ENCODE measurements at regions not wholly inside any gene's neighbourhood (a gene's known extent, or its start where the extent isn't known, plus 50 kb on each side); places are given as distances from the start of the nearest gene placed in this dataset.

- no peak for TF ChIP-seq CTCF (IDR thresholded peaks at IDR 0.05; ENCODE audit: unreplicated experiment)
- H3K9me3 Mint-ChIP-seq (ENCODE audit: unreplicated experiment), result no peaks in the 10 kb centered on the region
- H3K4me3 Mint-ChIP-seq (ENCODE audit: unreplicated experiment), result no peak overlapping the region
- no peaks in the 10 kb centered on the region for H3K4me1 Mint-ChIP-seq (ENCODE audit: unreplicated experiment)
- peaks cover 2% of the 10 kb centered on the region for H3K27me3 Mint-ChIP-seq (ENCODE audit: unreplicated experiment)
- H3K27ac Mint-ChIP-seq (ENCODE audit: unreplicated experiment), result no peak overlapping the region
- no peaks in the 10 kb centered on the region for H3K36me3 Mint-ChIP-seq (ENCODE audit: low read depth, unreplicated experiment)
- no peak for DNase-seq (ENCODE audit: low spot score)
Measured at GRCh38 chr20:57106030-57106682, 160.3 kb downstream of the BMP7 start.

- peaks cover 2% of the 10 kb centered on the region for H3K27me3 Mint-ChIP-seq (ENCODE audit: unreplicated experiment)
- H3K27ac Mint-ChIP-seq (ENCODE audit: unreplicated experiment), result no peak overlapping the region
- no peaks in the 10 kb centered on the region for H3K4me1 Mint-ChIP-seq (ENCODE audit: unreplicated experiment)
- H3K36me3 Mint-ChIP-seq (ENCODE audit: low read depth, unreplicated experiment), result no peaks in the 10 kb centered on the region
- H3K9me3 Mint-ChIP-seq (ENCODE audit: unreplicated experiment), result no peaks in the 10 kb centered on the region
- H3K4me3 Mint-ChIP-seq (ENCODE audit: unreplicated experiment), result no peak overlapping the region
- TF ChIP-seq CTCF (IDR thresholded peaks at IDR 0.05; ENCODE audit: unreplicated experiment), result no peak
- DNase-seq (ENCODE audit: low spot score), result no peak
Measured at GRCh38 chr20:57106692-57107091, 159.7 kb downstream of the BMP7 start.

- Mint-ChIP-seq H3K4me1 (ENCODE audit: unreplicated experiment) (no peaks in the 10 kb centered on the region), H3K4me3 (ENCODE audit: unreplicated experiment) (no peak overlapping the region), H3K27ac (ENCODE audit: unreplicated experiment) (no peak overlapping the region), H3K27me3 (ENCODE audit: unreplicated experiment) (peaks cover 2% of the 10 kb centered on the region), H3K9me3 (ENCODE audit: unreplicated experiment) (no peaks in the 10 kb centered on the region), H3K36me3 (ENCODE audit: low read depth, unreplicated experiment) (no peaks in the 10 kb centered on the region)
- no peak for TF ChIP-seq CTCF (IDR thresholded peaks at IDR 0.05; ENCODE audit: unreplicated experiment)
- no peak for DNase-seq (ENCODE audit: low spot score)
Measured at GRCh38 chr20:57107208-57107607, 159.2 kb downstream of the BMP7 start.

- no peak for DNase-seq (ENCODE audit: low spot score)
- Mint-ChIP-seq H3K27ac (ENCODE audit: unreplicated experiment) (no peak overlapping the region), H3K4me3 (ENCODE audit: unreplicated experiment) (no peak overlapping the region), H3K9me3 (ENCODE audit: unreplicated experiment) (no peaks in the 10 kb centered on the region), H3K4me1 (ENCODE audit: unreplicated experiment) (no peaks in the 10 kb centered on the region), H3K36me3 (ENCODE audit: low read depth, unreplicated experiment) (no peaks in the 10 kb centered on the region), H3K27me3 (ENCODE audit: unreplicated experiment) (peaks cover 2% of the 10 kb centered on the region)
- no peak for TF ChIP-seq CTCF (IDR thresholded peaks at IDR 0.05; ENCODE audit: unreplicated experiment)
Measured at GRCh38 chr20:57108218-57108617, 158.2 kb downstream of the BMP7 start.

- Mint-ChIP-seq H3K9me3 (ENCODE audit: unreplicated experiment) (no peaks in the 10 kb centered on the region), H3K4me1 (ENCODE audit: unreplicated experiment) (no peaks in the 10 kb centered on the region), H3K27ac (ENCODE audit: unreplicated experiment) (no peak overlapping the region), H3K27me3 (ENCODE audit: unreplicated experiment) (peaks cover 9% of the 10 kb centered on the region), H3K4me3 (ENCODE audit: unreplicated experiment) (no peak overlapping the region), H3K36me3 (ENCODE audit: low read depth, unreplicated experiment) (no peaks in the 10 kb centered on the region)
- DNase-seq (ENCODE audit: low spot score), result no peak
- TF ChIP-seq CTCF (IDR thresholded peaks at IDR 0.05; ENCODE audit: unreplicated experiment), result no peak
Measured at GRCh38 chr20:57108742-57109570, 157.5 kb downstream of the BMP7 start.
